KG1 (cell line): ENCODE measurements at regions not wholly inside any gene's neighbourhood (a gene's known extent, or its start where the extent isn't known, plus 50 kb on each side); places are given as distances from the start of the nearest gene placed in this dataset.

Source experiments
- DNase-seq: peaks from one replicate; lab custom pipeline; 2025; lab: John Stamatoyannopoulos, UW

- DNase-seq: no peak
Observed at GRCh38 chr6:9612489-9612888, 802.4 kb downstream of the TFAP2A start.

DNA sequence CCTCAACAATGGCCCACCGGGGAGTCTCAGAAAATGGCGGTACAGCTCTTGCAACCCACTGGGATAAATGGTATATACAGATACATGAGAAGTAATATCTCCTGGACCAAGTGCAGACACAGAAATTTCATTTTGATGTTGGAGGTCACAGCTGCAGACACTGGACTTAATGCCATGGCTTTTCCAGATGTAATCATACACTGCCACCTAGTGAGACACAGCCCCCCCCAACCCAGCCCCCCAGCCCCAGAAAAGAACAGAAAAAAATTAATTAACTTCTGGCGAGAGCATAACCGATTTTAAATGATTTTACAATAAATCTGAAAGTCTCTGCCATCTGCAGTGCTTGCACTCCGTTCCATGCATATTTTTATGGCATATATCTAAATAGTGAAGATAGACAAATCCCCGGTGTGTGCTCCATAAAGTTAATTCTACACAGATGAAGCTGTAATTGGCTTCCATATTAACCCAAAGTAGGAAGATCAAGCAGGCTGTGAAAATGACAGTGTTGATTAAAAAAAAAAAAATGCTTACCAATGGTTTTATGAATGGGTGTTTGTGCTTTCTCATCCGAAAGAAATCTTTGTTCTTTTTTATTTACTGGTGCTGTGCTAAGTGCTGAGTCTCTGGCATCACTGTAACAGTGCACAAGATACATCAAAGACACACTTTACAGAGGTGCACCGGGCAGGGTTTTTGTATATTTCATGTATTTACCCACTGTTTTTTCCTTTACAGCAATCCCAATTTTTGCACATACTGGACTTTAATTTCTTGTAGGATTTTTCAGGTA, 804.1 kb downstream of the TFAP2A start:
- DNase-seq: no peak

GRCh38 chr6:9606435-9607134, 808.3 kb downstream of the TFAP2A start:
- no peak for DNase-seq

DNA sequence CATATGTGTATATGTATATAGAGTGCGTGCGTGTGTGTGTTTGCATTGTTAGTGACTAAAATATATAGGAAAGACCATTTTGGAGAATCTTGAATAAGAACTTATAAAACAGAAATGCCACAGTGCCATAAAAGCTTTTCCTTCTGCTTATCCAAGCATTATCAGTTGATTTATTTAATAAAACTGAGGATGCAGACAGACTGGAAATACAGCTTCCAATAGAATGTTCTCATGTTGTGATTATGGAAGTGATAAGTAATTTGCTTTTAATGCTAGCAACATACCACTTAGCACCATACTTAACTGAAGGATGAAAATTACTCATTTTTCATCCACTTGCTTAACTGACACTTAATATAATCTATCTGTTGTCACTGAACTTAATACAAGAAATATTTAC, 820.1 kb downstream of the TFAP2A start:
- DNase-seq: no peak

GRCh38 chr6:9593554-9593953, 821.3 kb downstream of the TFAP2A start:
- no peak for DNase-seq

GRCh38 chr6:9583753-9584352, 831.0 kb downstream of the TFAP2A start:
- no peak for DNase-seq

- no peak for DNase-seq
Observed at GRCh38 chr6:9581155-9581554, 833.7 kb downstream of the TFAP2A start.

- DNase-seq: no peak
Observed at GRCh38 chr6:9576521-9576920, 838.4 kb downstream of the TFAP2A start.

- DNase-seq: no peak
Observed at GRCh38 chr6:9566096-9566495, 848.8 kb downstream of the TFAP2A start.

DNA sequence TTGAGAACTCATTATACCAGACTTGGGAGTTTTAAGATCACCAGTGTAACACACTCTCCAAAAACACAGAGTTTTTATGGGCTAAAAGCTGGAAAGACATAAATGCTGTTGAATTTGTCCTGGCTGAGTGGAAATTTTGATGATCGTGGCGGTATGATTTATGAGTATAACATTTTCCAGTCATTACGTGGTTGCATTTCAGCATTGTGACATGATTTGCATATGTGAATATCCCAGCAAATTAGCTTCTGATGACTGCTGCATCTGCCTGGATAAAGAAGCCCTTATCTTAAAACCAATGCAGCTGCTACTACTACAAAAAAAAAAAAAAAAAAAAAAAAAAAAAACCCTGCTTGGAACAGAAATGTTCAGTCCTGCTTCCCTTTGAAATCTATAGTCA, 850.9 kb downstream of the TFAP2A start:
- DNase-seq: no peak

- DNase-seq: no peak
Observed at GRCh38 chr6:9563568-9563967, 851.3 kb downstream of the TFAP2A start.

DNA sequence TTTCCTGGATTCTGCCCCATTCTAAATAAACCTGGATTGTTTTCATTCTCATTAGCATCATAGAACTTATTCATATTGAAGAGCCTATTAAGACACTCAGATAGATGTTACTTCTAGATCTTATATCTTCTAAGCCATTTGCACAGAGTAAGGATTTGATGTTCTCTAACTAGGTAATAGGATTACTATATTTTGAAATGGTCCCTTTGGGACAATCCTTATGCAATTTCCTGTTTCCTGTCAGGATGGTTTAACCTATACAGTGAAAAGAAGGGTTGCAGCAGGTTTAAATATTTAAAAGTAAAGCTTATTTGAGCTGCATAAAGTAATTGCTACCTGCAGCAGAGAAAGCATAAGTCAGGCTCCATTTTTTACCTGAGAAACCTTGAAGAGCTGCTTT, 860.1 kb downstream of the TFAP2A start:
- no peak for DNase-seq

GRCh38 chr6:9554323-9554722, 860.6 kb downstream of the TFAP2A start:
- DNase-seq: no peak

DNA sequence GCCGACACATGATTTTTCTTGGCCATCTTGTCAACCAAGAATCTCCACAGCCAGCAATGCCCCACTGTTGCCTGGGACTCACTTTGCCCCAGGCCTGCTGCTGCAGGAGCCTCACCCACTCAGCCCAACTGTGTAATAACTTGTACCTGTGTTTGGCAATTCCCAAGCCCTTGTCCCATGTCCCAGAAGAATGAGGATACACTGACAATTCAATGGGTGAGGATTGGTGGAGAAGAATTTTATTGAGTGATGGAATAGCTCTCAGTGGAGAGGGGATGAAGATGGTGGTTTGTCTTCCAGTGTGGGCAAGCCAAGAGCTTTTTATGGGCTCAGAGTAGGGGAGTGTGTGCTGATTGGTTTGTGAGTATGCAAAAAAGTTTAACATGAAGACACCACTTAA, 861.9 kb downstream of the TFAP2A start:
- no peak for DNase-seq

DNA sequence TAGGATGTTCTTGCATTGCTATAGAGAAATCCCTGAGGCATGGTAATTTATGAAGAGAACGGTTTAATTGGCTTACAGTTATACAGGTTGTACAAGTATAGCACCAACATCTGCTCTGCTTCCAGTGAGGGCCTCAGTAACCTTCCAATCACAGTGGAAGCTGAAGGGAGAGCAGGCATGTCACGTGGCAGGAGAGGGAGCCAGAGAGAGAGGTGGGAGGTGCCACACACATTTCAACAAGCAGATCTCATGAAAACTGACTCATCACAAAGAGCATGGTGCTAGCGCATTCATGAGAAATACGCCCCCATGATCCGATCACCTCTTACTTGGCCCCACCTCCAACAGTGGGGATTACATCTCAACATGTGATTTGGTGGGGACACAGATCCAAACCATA, 871.2 kb downstream of the TFAP2A start:
- DNase-seq: no peak

DNA sequence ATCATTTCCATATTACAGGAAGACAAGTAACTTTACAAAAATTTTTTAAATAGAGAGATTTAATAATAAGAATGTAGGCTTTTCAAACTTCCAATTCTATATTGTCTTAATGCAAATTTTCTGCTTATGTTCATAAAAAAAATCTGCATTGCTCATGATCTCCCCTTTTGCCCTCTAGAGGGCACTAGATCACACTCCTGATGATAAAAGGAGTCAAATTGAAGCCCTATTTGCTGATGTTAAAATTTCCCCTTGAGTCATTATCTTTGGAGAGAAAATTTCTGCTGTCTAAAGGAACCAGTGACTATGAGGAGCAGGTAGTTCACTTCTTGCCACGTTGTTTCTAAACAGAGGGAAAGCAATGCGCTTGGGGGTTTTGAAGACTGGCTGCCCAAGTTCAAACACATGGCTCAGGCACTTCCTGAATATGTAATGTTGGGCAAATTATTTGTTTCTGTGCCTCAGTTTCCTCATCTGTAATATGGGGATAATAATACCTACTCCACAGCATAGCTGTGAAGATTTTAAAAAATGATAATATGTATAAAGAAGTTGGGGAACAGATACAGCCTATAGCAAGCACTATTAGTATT, 874.2 kb downstream of the TFAP2A start:
- DNase-seq: peak; percentile 14

DNA sequence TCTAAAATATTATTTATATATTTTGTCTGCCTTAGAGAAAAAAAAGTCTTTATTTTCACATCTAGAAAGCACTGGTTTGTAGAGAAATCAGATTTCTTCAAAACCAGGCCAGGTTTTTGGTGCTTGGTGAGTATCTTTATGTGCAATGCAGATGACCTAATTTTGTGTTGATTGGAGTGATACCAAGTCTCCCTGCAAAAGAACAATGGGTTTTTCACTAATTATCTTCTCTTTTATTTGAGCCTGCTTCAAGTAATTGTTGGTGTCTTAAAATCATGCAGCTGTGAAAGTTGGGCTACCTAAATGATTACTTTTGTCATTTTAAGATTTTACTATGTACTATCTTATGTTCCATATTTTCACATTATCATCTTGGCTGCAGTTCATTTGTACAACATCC, 874.7 kb downstream of the TFAP2A start:
- no peak for DNase-seq

- DNase-seq: no peak
Observed at GRCh38 chr6:9539231-9539755, 875.6 kb downstream of the TFAP2A start.

GRCh38 chr6:9537381-9537780, 877.5 kb downstream of the TFAP2A start:
- DNase-seq: no peak

- no peak for DNase-seq
Observed at GRCh38 chr6:9535106-9535505, 879.8 kb downstream of the TFAP2A start.

DNA sequence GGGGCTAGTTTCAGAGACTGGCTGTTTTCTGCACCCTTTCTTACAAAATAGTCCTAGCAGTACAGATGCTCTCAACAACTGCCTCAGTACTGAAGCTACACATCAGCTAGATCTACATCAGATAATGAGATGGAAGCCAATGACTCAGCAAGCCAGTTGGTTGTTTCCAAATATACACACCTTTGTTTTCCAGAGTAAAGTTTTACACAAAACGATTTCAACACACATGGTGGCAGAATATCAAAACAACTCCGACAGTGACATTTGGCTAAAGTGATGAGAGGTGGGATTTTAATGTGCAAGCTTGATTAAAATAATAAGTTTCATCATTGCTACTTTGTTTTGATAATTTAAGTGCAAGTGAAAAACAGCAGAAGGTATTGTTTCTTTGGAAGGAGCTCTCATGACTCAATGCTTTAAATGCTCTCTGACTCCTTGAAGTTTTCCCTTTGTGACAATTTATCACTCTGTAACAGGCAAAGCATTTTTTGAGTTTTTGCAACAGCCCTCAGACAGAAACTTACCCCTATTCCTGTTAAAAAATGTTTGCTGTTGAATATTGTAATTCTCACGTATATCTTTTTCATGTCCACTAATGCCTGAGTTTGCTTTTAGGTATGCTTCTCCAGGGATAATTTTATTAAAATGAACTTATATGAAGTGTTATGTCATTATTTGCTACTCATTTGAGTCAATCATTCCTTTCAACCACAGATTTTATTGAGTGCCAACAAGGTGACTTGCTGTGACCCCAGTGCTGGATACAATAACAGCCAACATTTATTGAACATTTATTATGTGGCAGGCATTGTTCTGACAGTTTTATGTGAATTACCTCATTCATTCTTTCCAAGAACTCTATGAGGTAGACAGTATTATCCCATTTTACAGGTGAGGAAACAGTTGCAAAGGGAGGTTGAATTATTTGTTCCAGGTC, 882.0 kb downstream of the TFAP2A start:
- DNase-seq: no peak
